BJ (cell line): ENCODE measurements at regions not wholly inside any gene's neighbourhood (a gene's known extent, or its start where the extent isn't known, plus 50 kb on each side); places are given as distances from the start of the nearest gene placed in this dataset.

Source experiments
- CTCF ChIA-PET: fragments of 350-600 bp; formaldehyde crosslinking; extraction: SDS; loops from one replicate; lab custom pipeline; 2021; ENCODE audit warnings: antibody characterized with exemption, inconsistent platforms; lab: Yijun Ruan, JAX
- POLR2A ChIA-PET: fragments of 300-600 bp; sonication (Branson Sonifier 250); formaldehyde crosslinking; extraction: SDS; loops from one replicate; lab custom pipeline; 2021; ENCODE audit warnings: antibody characterized with exemption; lab: Charles Lee
- DNase-seq: peaks from one replicate; pipeline ENCODE4 v3.0.0-alpha.2; 2011; ENCODE audit warnings: low read depth
- H3K27me3 ChIP-seq: 2 replicates; pipeline ENCODE4 v1.6.0; 2011; ENCODE audit warnings: low read length; ENCODE audit not compliant: control insufficient read depth, insufficient read depth
- H3K36me3 ChIP-seq: 2 replicates; pipeline ENCODE4 v1.5.1; 2011; ENCODE audit warnings: low read length; ENCODE audit not compliant: control insufficient read depth, insufficient read depth
- H3K4me3 ChIP-seq: 2 replicates; pipeline ENCODE4 v1.5.1; 2011; ENCODE audit warnings: low read depth, mild to moderate bottlenecking, control low read depth, low read length
- TF ChIP-seq, protein P1 (sequence below): IDR thresholded peaks from 2 replicates; pipeline ENCODE4 v1.5.1; 2011; ENCODE audit warnings: low read depth, mild to moderate bottlenecking, control low read depth, inconsistent platforms, low read length, moderate library complexity; ENCODE audit not compliant: insufficient read depth

DNA sequence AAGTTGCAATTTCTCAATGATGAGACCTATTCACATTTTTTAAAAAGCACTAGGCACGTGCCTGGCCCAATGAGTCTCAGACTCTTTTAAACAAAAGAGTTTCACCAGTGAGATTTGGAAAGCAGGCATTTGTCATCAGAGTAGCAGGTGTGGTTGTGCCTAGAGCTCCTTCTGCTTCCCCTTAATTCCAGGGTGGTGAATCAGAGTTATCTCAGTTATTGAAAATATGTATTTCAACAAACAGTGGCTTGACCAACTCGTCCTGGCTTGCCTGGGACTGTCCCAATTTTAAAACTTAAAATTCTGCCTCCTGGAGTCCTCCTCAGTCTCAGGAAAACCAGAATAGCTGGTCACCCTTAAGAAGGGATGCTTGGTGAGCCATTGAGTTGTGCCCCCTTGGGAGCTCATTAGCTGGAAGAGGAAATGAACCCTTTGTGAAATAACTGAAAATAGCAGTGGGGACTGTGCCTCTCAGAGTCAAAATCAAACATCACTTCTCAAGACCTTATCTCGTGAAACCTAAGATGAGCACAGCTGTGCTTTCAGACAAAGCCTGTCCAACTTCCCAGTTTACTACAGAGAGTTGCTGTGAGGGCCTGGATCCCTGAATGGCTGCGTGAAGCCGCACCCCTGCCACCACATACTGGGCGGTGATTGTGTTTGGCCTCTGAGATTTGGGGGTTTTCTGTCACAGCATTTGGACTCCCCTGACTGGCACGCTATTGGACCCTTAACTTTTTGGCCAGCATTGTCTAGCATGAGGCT is 116.3 kb downstream of the ANKRD60 start:
- ChIA-PET CTCF (interaction anchor here (1.0 to 1.7 kb wide), 5 partner anchors 12 to 458 kb away, joined by 3 to 12 read pairs (median 4); no protein-coding TSS in a partner anchor), POLR2A (no interaction called here)
- Histone ChIP-seq H3K4me3 (no peak overlapping the region), H3K36me3 (no peaks in the 10 kb centered on the region), H3K27me3 (no peaks in the 10 kb centered on the region; the same call in 1 of the 2 replicates)
- TF ChIP-seq, protein P1, sequence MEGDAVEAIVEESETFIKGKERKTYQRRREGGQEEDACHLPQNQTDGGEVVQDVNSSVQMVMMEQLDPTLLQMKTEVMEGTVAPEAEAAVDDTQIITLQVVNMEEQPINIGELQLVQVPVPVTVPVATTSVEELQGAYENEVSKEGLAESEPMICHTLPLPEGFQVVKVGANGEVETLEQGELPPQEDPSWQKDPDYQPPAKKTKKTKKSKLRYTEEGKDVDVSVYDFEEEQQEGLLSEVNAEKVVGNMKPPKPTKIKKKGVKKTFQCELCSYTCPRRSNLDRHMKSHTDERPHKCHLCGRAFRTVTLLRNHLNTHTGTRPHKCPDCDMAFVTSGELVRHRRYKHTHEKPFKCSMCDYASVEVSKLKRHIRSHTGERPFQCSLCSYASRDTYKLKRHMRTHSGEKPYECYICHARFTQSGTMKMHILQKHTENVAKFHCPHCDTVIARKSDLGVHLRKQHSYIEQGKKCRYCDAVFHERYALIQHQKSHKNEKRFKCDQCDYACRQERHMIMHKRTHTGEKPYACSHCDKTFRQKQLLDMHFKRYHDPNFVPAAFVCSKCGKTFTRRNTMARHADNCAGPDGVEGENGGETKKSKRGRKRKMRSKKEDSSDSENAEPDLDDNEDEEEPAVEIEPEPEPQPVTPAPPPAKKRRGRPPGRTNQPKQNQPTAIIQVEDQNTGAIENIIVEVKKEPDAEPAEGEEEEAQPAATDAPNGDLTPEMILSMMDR: no peak
- no peak for DNase-seq

GRCh38 chr20:58111310-58112016 is 117.0 kb downstream of the ANKRD60 start:
- Histone ChIP-seq H3K27me3 (no peaks in the 10 kb centered on the region; the same call in 1 of the 2 replicates), H3K36me3 (no peaks in the 10 kb centered on the region), H3K4me3 (no peak overlapping the region)
- POLR2A ChIA-PET: no interaction called here
- CTCF ChIA-PET: interaction anchor here (1.0 to 1.7 kb wide), 5 partner anchors 13 to 458 kb away, joined by 3 to 12 read pairs (median 4); no protein-coding TSS in a partner anchor
- no peak for DNase-seq
- TF ChIP-seq, protein P1: no peak

GRCh38 chr20:58109918-58110635 is 118.4 kb downstream of the ANKRD60 start:
- TF ChIP-seq, protein P1: no peak
- DNase-seq: no peak
- no peaks in the 10 kb centered on the region for H3K36me3 ChIP-seq
- no peak overlapping the region for H3K4me3 ChIP-seq
- CTCF ChIA-PET: interaction anchor here (2.3 kb wide), 1 partner anchor 70 kb away, joined by 10 read pairs; no protein-coding TSS in a partner anchor
- POLR2A ChIA-PET: no interaction called here
- H3K27me3 ChIP-seq: no peaks in the 10 kb centered on the region; the same call in 1 of the 2 replicates

- CTCF ChIA-PET: interaction anchor here (2.3 kb wide), 1 partner anchor 71 kb away, joined by 10 read pairs; no protein-coding TSS in a partner anchor
- DNase-seq: peak; percentile 67
- no peak overlapping the region for H3K4me3 ChIP-seq
- POLR2A ChIA-PET: interaction anchor here (0.7 kb wide), 1 partner anchor 10 kb away, joined by 5 read pairs; no protein-coding TSS in a partner anchor
- TF ChIP-seq, protein P1: no peak
- H3K27me3 ChIP-seq: no peaks in the 10 kb centered on the region; the same call in 1 of the 2 replicates
- no peaks in the 10 kb centered on the region for H3K36me3 ChIP-seq
Observed at GRCh38 chr20:58109126-58109880, 119.2 kb downstream of the ANKRD60 start.
